ENCODE measurements at regions not wholly inside any gene's neighbourhood (a gene's known extent, or its start where the extent isn't known, plus 50 kb on each side); places are given as distances from the start of the nearest gene placed in this dataset.

DNA sequence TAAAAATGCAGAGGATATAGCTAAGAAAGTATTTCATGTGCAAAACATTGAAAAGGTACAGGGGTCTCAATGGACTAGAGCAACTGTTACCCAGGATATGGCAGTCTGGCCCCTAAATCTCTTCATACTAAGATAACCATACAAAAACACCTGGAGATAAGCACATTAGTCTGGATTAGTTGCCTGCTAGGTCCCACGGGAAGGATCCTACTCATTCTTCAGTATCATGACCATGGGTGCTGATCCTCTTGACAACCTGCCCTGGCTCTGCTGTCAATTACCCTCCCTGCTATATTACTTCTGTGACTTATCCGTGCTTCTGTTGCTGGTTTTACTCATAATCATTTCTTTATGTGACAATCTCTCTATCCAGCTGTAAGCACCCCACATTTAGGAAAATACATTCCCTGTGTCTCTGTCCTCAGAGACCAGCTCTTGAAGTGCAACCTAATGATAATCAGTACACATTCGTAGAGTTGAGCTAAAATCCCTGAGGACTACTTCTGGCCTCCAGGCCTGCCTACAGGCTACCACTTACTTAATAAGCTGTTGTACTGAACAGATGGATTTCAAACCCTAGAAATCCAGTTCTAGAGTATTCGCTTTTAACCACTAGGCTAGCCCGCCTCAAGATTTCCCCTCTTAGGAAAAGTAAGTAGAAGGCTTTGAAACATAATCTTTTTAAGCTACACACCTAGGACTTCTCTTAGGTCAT is 190.5 kb upstream of the OR13F1 start:
- TF ChIP-seq, protein P1, sequence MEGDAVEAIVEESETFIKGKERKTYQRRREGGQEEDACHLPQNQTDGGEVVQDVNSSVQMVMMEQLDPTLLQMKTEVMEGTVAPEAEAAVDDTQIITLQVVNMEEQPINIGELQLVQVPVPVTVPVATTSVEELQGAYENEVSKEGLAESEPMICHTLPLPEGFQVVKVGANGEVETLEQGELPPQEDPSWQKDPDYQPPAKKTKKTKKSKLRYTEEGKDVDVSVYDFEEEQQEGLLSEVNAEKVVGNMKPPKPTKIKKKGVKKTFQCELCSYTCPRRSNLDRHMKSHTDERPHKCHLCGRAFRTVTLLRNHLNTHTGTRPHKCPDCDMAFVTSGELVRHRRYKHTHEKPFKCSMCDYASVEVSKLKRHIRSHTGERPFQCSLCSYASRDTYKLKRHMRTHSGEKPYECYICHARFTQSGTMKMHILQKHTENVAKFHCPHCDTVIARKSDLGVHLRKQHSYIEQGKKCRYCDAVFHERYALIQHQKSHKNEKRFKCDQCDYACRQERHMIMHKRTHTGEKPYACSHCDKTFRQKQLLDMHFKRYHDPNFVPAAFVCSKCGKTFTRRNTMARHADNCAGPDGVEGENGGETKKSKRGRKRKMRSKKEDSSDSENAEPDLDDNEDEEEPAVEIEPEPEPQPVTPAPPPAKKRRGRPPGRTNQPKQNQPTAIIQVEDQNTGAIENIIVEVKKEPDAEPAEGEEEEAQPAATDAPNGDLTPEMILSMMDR (conservative IDR thresholded peaks at IDR 0.05 in 1 of 2, IDR thresholded peaks at IDR 0.05 in 1 of 2; ENCODE audit: extremely low read depth in 1 of 2, insufficient read depth in 1 of 2, low read depth in 1 of 2, low read length in 2 of 2) = no peak
- TF ChIP-seq EZH2 (IDR thresholded peaks at IDR 0.05; ENCODE audit: borderline replicate concordance, low read length) = no peak
